MM.1S (cell line): ENCODE measurements at regions not wholly inside any gene's neighbourhood (a gene's known extent, or its start where the extent isn't known, plus 50 kb on each side); places are given as distances from the start of the nearest gene placed in this dataset.

Source experiments
- EZH2 ChIP-seq: fragments of 300-600 bp; sonication (generic); optimal IDR thresholded peaks from 2 replicates; pipeline ENCODE3; 2017; ENCODE audit warnings: low read depth, mild to moderate bottlenecking, antibody characterized with exemption, low read length, mixed read lengths
- EZH2phosphoT487 ChIP-seq: fragments of 300-600 bp; sonication (generic); IDR thresholded peaks from 2 replicates; pipeline ENCODE4 v1.6.1; 2018; ENCODE audit warnings: antibody characterized with exemption, low read length
- TF ChIP-seq, protein P1 (sequence below): fragments of 300-600 bp; sonication (generic); IDR thresholded peaks from 2 replicates; pipeline ENCODE4 v1.5.1; 2016; ENCODE audit warnings: antibody characterized with exemption, low read length, mixed read lengths

DNA sequence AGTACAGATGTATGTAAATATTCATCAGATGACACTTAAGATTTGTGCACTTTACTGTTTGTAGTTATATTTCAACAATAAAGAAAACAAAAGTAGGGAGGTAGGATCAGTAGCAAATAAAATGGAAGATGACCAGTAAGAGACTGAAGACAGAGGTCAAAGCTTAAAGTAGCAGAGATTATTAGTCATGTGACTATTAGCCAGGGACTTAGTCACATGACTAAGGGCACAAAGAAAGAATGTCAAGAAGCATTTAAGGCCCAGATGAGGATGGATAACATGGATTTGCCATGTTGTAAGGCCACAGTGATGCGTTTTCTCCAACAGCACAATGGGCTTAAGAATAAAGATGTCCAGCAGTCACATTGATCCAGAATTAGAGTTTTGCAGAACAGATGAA, 479.6 kb downstream of the BCOR start:
- TF ChIP-seq, protein P1, sequence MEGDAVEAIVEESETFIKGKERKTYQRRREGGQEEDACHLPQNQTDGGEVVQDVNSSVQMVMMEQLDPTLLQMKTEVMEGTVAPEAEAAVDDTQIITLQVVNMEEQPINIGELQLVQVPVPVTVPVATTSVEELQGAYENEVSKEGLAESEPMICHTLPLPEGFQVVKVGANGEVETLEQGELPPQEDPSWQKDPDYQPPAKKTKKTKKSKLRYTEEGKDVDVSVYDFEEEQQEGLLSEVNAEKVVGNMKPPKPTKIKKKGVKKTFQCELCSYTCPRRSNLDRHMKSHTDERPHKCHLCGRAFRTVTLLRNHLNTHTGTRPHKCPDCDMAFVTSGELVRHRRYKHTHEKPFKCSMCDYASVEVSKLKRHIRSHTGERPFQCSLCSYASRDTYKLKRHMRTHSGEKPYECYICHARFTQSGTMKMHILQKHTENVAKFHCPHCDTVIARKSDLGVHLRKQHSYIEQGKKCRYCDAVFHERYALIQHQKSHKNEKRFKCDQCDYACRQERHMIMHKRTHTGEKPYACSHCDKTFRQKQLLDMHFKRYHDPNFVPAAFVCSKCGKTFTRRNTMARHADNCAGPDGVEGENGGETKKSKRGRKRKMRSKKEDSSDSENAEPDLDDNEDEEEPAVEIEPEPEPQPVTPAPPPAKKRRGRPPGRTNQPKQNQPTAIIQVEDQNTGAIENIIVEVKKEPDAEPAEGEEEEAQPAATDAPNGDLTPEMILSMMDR: no peak
- no peak for TF ChIP-seq EZH2phosphoT487
- TF ChIP-seq EZH2: no peak
